ENCODE measurements at regions not wholly inside any gene's neighbourhood (a gene's known extent, or its start where the extent isn't known, plus 50 kb on each side); places are given as distances from the start of the nearest gene placed in this dataset.

DNA sequence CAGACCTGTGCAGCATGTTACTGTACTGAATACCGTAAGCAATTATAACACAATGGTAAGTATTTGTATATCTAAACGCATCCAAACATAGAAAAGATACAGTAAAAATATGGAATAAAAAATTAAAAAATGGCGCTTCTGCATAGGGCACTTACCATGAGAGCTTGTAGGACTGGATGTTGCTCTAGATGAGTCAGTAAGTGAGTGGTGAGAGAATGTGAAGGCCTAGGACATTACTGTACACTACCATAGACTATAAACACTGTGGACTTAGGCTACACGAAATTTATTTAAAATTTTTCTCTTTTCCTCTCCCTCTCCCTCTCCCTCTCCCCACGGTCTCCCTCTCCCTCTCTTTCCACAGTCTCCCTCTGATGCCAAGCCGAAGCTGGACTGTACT lies 194.5 kb upstream of the CDKN3 start:
- Histone ChIP-seq H4K20me1 (ENCODE audit: control insufficient read depth, extremely low read depth, insufficient read depth, low read length) (no peaks in the 10 kb centered on the region), H3K9me3 (ENCODE audit: control insufficient read depth, low read depth, low read length) (no peaks in the 10 kb centered on the region), H2AFZ (ENCODE audit: control insufficient read depth, low read length) (no peak overlapping the region), H3K36me3 (ENCODE audit: control insufficient read depth in 2 of 2, extremely low read depth in 1 of 2, insufficient read depth in 2 of 2, low read length in 2 of 2) (no peaks in the 10 kb centered on the region), H3K27me3 (ENCODE audit: control insufficient read depth, extremely low read depth, insufficient read depth, low read length) (no peaks in the 10 kb centered on the region), H3K4me3 (ENCODE audit: control insufficient read depth in 2 of 3, extremely low read depth in 1 of 3, insufficient read depth in 2 of 3, low read depth in 1 of 3, low read length in 3 of 3) (no peak overlapping the region), H3K4me2 (ENCODE audit: control insufficient read depth, extremely low read depth, insufficient read depth, low read depth, low read length) (no peak overlapping the region), H3K9me1 (ENCODE audit: control insufficient read depth, extremely low read depth, insufficient read depth, low read length) (no peaks in the 10 kb centered on the region), H3K9ac (ENCODE audit: control insufficient read depth, extremely low read depth, insufficient read depth, low read length) (no peak overlapping the region), H3K79me2 (ENCODE audit: control insufficient read depth, insufficient read depth, low read length) (no peaks in the 10 kb centered on the region), H3K4me1 (ENCODE audit: control insufficient read depth, extremely low read depth, insufficient read depth, low read length) (peaks cover 9% of the 10 kb centered on the region), H3K27ac (ENCODE audit: control insufficient read depth, insufficient read depth, low read length) (no peak overlapping the region)
- DNase-seq (ENCODE audit: low read depth, low spot score) (no peak), FAIRE-seq (no peak)
- TF ChIP-seq EZH2 (IDR thresholded peaks at IDR 0.05; ENCODE audit: low read length), result no peak
- TF ChIP-seq, protein P1, sequence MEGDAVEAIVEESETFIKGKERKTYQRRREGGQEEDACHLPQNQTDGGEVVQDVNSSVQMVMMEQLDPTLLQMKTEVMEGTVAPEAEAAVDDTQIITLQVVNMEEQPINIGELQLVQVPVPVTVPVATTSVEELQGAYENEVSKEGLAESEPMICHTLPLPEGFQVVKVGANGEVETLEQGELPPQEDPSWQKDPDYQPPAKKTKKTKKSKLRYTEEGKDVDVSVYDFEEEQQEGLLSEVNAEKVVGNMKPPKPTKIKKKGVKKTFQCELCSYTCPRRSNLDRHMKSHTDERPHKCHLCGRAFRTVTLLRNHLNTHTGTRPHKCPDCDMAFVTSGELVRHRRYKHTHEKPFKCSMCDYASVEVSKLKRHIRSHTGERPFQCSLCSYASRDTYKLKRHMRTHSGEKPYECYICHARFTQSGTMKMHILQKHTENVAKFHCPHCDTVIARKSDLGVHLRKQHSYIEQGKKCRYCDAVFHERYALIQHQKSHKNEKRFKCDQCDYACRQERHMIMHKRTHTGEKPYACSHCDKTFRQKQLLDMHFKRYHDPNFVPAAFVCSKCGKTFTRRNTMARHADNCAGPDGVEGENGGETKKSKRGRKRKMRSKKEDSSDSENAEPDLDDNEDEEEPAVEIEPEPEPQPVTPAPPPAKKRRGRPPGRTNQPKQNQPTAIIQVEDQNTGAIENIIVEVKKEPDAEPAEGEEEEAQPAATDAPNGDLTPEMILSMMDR (optimal IDR thresholded peaks at IDR 0.05 in 1 of 3, IDR thresholded peaks at IDR 0.05 in 1 of 3, conservative IDR thresholded peaks at IDR 0.05 in 1 of 3; ENCODE audit: extremely low read depth in 1 of 3, insufficient read depth in 2 of 3, low read length in 3 of 3), result no peak
- dilution Hi-C loops (cut with MboI; ENCODE audit: extremely low pct_ligation_motif_present, low sequenced_read_pairs), result no loop called here

- FAIRE-seq, result no peak
- dilution Hi-C loops (cut with MboI; ENCODE audit: extremely low pct_ligation_motif_present, low sequenced_read_pairs), result no loop called here
- DNase-seq (ENCODE audit: low read depth, low spot score), result no peak
Observed at GRCh38 chr14:54206516-54206915, 190.3 kb upstream of the CDKN3 start.

DNA sequence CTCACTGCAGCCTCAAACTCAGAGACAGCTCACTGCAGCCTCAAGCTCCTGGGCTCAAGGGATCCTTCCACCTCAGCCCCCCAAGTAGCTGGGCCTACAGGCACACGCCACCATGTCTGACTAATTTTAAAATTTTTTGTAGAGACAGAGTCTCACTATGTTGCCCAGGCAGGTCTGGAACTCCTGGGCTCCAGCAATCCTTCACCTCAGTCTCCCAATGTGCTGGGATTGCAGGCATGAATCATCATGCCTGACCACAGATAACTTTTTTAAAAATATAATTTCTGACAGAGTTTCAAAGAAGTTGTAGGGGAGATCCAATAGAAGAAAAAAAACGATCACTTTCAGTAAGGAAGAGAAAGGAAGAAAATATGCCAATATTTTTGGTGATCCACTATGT lies 189.7 kb upstream of the CDKN3 start:
- Histone ChIP-seq H3K79me2 (ENCODE audit: control insufficient read depth, insufficient read depth, low read length) (no peaks in the 10 kb centered on the region), H3K9me1 (ENCODE audit: control insufficient read depth, extremely low read depth, insufficient read depth, low read length) (no peaks in the 10 kb centered on the region), H3K9ac (ENCODE audit: control insufficient read depth, extremely low read depth, insufficient read depth, low read length) (no peak overlapping the region), H3K4me1 (ENCODE audit: control insufficient read depth, extremely low read depth, insufficient read depth, low read length) (peaks cover 39% of the 10 kb centered on the region), H4K20me1 (ENCODE audit: control insufficient read depth, extremely low read depth, insufficient read depth, low read length) (no peaks in the 10 kb centered on the region), H3K4me3 (ENCODE audit: control insufficient read depth in 2 of 3, extremely low read depth in 1 of 3, insufficient read depth in 2 of 3, low read depth in 1 of 3, low read length in 3 of 3) (peak overlapping the region in 1 of 3 experiments; percentile 13), H3K4me2 (ENCODE audit: control insufficient read depth, extremely low read depth, insufficient read depth, low read depth, low read length) (peak overlapping the region; percentile 17), H3K36me3 (ENCODE audit: control insufficient read depth in 2 of 2, extremely low read depth in 1 of 2, insufficient read depth in 2 of 2, low read length in 2 of 2) (no peaks in the 10 kb centered on the region), H3K27ac (ENCODE audit: control insufficient read depth, insufficient read depth, low read length) (no peak overlapping the region), H3K27me3 (ENCODE audit: control insufficient read depth, extremely low read depth, insufficient read depth, low read length) (no peaks in the 10 kb centered on the region), H3K9me3 (ENCODE audit: control insufficient read depth, low read depth, low read length) (no peaks in the 10 kb centered on the region), H2AFZ (ENCODE audit: control insufficient read depth, low read length) (no peak overlapping the region)
- DNase-seq (ENCODE audit: low read depth, low spot score) (peak; percentile 25), FAIRE-seq (no peak)
- dilution Hi-C loops (cut with MboI; ENCODE audit: extremely low pct_ligation_motif_present, low sequenced_read_pairs), result no loop called here
- TF ChIP-seq, protein P1 (optimal IDR thresholded peaks at IDR 0.05 in 1 of 3, IDR thresholded peaks at IDR 0.05 in 1 of 3, conservative IDR thresholded peaks at IDR 0.05 in 1 of 3; ENCODE audit: extremely low read depth in 1 of 3, insufficient read depth in 2 of 3, low read length in 3 of 3), result no peak
- no peak for TF ChIP-seq EZH2 (IDR thresholded peaks at IDR 0.05; ENCODE audit: low read length)

More at GRCh38 chr14:54206516-54206915, 190.3 kb upstream of the CDKN3 start:
- Histone ChIP-seq H4K20me1 (ENCODE audit: control insufficient read depth, extremely low read depth, insufficient read depth, low read length) (no peaks in the 10 kb centered on the region), H3K9me1 (ENCODE audit: control insufficient read depth, extremely low read depth, insufficient read depth, low read length) (no peaks in the 10 kb centered on the region), H3K79me2 (ENCODE audit: control insufficient read depth, insufficient read depth, low read length) (no peaks in the 10 kb centered on the region), H3K9ac (ENCODE audit: control insufficient read depth, extremely low read depth, insufficient read depth, low read length) (no peak overlapping the region), H2AFZ (ENCODE audit: control insufficient read depth, low read length) (peak overlapping the region; percentile 23), H3K4me1 (ENCODE audit: control insufficient read depth, extremely low read depth, insufficient read depth, low read length) (peaks cover 35% of the 10 kb centered on the region), H3K9me3 (ENCODE audit: control insufficient read depth, low read depth, low read length) (no peaks in the 10 kb centered on the region), H3K36me3 (ENCODE audit: control insufficient read depth in 2 of 2, extremely low read depth in 1 of 2, insufficient read depth in 2 of 2, low read length in 2 of 2) (no peaks in the 10 kb centered on the region), H3K27me3 (ENCODE audit: control insufficient read depth, extremely low read depth, insufficient read depth, low read length) (no peaks in the 10 kb centered on the region), H3K4me2 (ENCODE audit: control insufficient read depth, extremely low read depth, insufficient read depth, low read depth, low read length) (peak overlapping the region; percentile 17), H3K4me3 (ENCODE audit: control insufficient read depth in 2 of 3, extremely low read depth in 1 of 3, insufficient read depth in 2 of 3, low read depth in 1 of 3, low read length in 3 of 3) (no peak overlapping the region), H3K27ac (ENCODE audit: control insufficient read depth, insufficient read depth, low read length) (no peak overlapping the region)
- TF ChIP-seq EZH2 (IDR thresholded peaks at IDR 0.05; ENCODE audit: low read length), result no peak
